Islet precursor cell (in vitro differentiated cells): ENCODE measurements at regions not wholly inside any gene's neighbourhood (a gene's known extent, or its start where the extent isn't known, plus 50 kb on each side); places are given as distances from the start of the nearest gene placed in this dataset.
A peak's percentile ranks its signal among the peaks of the same experiment; 100 is the strongest.
"Not testable (repeated sequence)": the region's sequence is repeated elsewhere in the genome, so short reads cannot be mapped to it uniquely, and the experiment has no call there.

Experiments used
- DNase-seq: peaks from one replicate; pipeline ENCODE4 v3.0.0-alpha.2; 2018

GRCh38 chr5:142259758-142260157 lies 65.1 kb downstream of the SPRY4 start:
- no peak for DNase-seq

GRCh38 chr5:142255831-142256230 lies 69.0 kb downstream of the SPRY4 start:
- no peak for DNase-seq

- no peak for DNase-seq
Measured at GRCh38 chr5:142254431-142254830, 70.4 kb downstream of the SPRY4 start.

- no peak for DNase-seq
Measured at GRCh38 chr5:142253938-142254337, 70.9 kb downstream of the SPRY4 start.

- DNase-seq, result no peak
Measured at GRCh38 chr5:142250119-142250518, 74.7 kb downstream of the SPRY4 start.

GRCh38 chr5:142248853-142249462 lies 75.9 kb downstream of the SPRY4 start:
- DNase-seq, result peak; percentile 79

GRCh38 chr5:142246258-142246657 lies 78.6 kb downstream of the SPRY4 start:
- DNase-seq, result peak; percentile 79

- peak; percentile 71 for DNase-seq
Measured at GRCh38 chr5:142245786-142246185, 79.0 kb downstream of the SPRY4 start.

- no peak for DNase-seq
Measured at GRCh38 chr5:142244440-142244839, 80.4 kb downstream of the SPRY4 start.

- no peak for DNase-seq
Measured at GRCh38 chr5:142242272-142242671, 82.5 kb downstream of the SPRY4 start.

- DNase-seq, result peak; percentile 79
Measured at GRCh38 chr5:142239394-142240159, 85.2 kb downstream of the SPRY4 start.

- no peak for DNase-seq
Measured at GRCh38 chr5:142237707-142238106, 87.1 kb downstream of the SPRY4 start.

- not testable (repeated sequence) for DNase-seq
Measured at GRCh38 chr5:142236673-142237290, 88.0 kb downstream of the SPRY4 start.

GRCh38 chr5:142235870-142236672 lies 88.8 kb downstream of the SPRY4 start:
- peak; percentile 70 for DNase-seq

GRCh38 chr5:142235050-142235797 lies 89.6 kb downstream of the SPRY4 start:
- DNase-seq, result peak; percentile 88

GRCh38 chr5:142233083-142234032 lies 91.5 kb downstream of the SPRY4 start:
- DNase-seq, result no peak

- not testable (repeated sequence) for DNase-seq
Measured at GRCh38 chr5:142230949-142231348, 93.9 kb downstream of the SPRY4 start.

GRCh38 chr5:142225141-142225540 lies 99.7 kb downstream of the SPRY4 start:
- no peak for DNase-seq

GRCh38 chr5:142222866-142223558 lies 101.8 kb downstream of the SPRY4 start:
- no peak for DNase-seq

GRCh38 chr5:142222225-142222865 lies 102.5 kb downstream of the SPRY4 start:
- peak; percentile 71 for DNase-seq
